MM.1S (cell line): ENCODE measurements at regions not wholly inside any gene's neighbourhood (a gene's known extent, or its start where the extent isn't known, plus 50 kb on each side); places are given as distances from the start of the nearest gene placed in this dataset.

Source experiments
- DNase-seq: peaks from one replicate; pipeline ENCODE4 v3.0.0-alpha.2; 2015
- H2AFZ ChIP-seq: fragments of 300-600 bp; sonication (generic); 2 replicates; pipeline ENCODE4 v1.6.0; 2016; ENCODE audit warnings: antibody characterized with exemption, low read length
- H3F3A ChIP-seq: fragments of 300-600 bp; sonication (generic); 2 replicates; pipeline ENCODE4 v1.6.1; 2016; ENCODE audit warnings: mild to moderate bottlenecking, antibody characterized with exemption, low read length, moderate library complexity, mixed read lengths; ENCODE audit not compliant: insufficient read depth
- H3K27ac ChIP-seq: fragments of 300-600 bp; sonication (generic); 2 replicates; pipeline ENCODE4 v1.5.1; 2016; ENCODE audit warnings: mild to moderate bottlenecking, low read length
- H3K27me3 ChIP-seq: fragments of 300-600 bp; sonication (generic); replicated peaks from 2 replicates; pipeline ENCODE4 v1.6.0; 2016; ENCODE audit warnings: low read length; ENCODE audit not compliant: insufficient read depth
- H3K36me3 ChIP-seq: fragments of 300-600 bp; sonication (generic); replicated peaks from 2 replicates; pipeline ENCODE4 v1.6.1; 2016; ENCODE audit warnings: mild to moderate bottlenecking, low read length, mixed read lengths; ENCODE audit not compliant: insufficient read depth
- H3K4me1 ChIP-seq: fragments of 300-600 bp; sonication (generic); 2 replicates; pipeline ENCODE4 v1.6.1; 2016; ENCODE audit warnings: low read length, mixed read lengths
- H3K4me2 ChIP-seq: fragments of 300-600 bp; sonication (generic); 2 replicates; pipeline ENCODE4 v1.6.0; 2016; ENCODE audit warnings: low read depth, low read length
- H3K4me3 ChIP-seq: fragments of 300-600 bp; sonication (generic); 2 replicates; pipeline ENCODE4 v1.5.1; 2016; ENCODE audit warnings: low read length, mixed read lengths
- H3K79me2 ChIP-seq: fragments of 300-600 bp; sonication (generic); 2 replicates; pipeline ENCODE4 v1.6.1; 2016; ENCODE audit warnings: mixed run types, low read length, mixed read lengths
- H3K9ac ChIP-seq: fragments of 300-600 bp; sonication (generic); 2 replicates; pipeline ENCODE4 v1.6.1; 2016; ENCODE audit warnings: low read length, mixed read lengths
- H3K9me2 ChIP-seq: fragments of 300-600 bp; sonication (generic); replicated peaks from 2 replicates; pipeline ENCODE4 v1.6.1; 2016; ENCODE audit warnings: mild to moderate bottlenecking, low read length, mixed read lengths; ENCODE audit not compliant: insufficient read depth
- H3K9me3 ChIP-seq: fragments of 300-600 bp; sonication (generic); replicated peaks from 2 replicates; pipeline ENCODE4 v1.6.1; 2016; ENCODE audit warnings: mild to moderate bottlenecking, low read length, mixed read lengths; ENCODE audit not compliant: insufficient read depth
- H4K20me1 ChIP-seq: fragments of 300-600 bp; sonication (generic); 2 replicates; pipeline ENCODE4 v1.6.1; 2016; ENCODE audit warnings: mild to moderate bottlenecking, low read length, moderate library complexity, mixed read lengths; ENCODE audit not compliant: insufficient read depth
- CTCF ChIP-seq: fragments of 300-600 bp; sonication (generic); IDR thresholded peaks from 2 replicates; pipeline ENCODE4 v1.5.1; 2016; ENCODE audit warnings: antibody characterized with exemption, low read length, mixed read lengths
- EZH2 ChIP-seq: fragments of 300-600 bp; sonication (generic); optimal IDR thresholded peaks from 2 replicates; pipeline ENCODE3; 2017; ENCODE audit warnings: low read depth, mild to moderate bottlenecking, antibody characterized with exemption, low read length, mixed read lengths
- EZH2phosphoT487 ChIP-seq: fragments of 300-600 bp; sonication (generic); IDR thresholded peaks from 2 replicates; pipeline ENCODE4 v1.6.1; 2018; ENCODE audit warnings: antibody characterized with exemption, low read length

- no peak overlapping the region for H3K4me3 ChIP-seq
- no peak overlapping the region for H3K4me2 ChIP-seq
- H3K27ac ChIP-seq, result no peak overlapping the region
- H3K9me3 ChIP-seq, result no peaks in the 10 kb centered on the region
- no peaks in the 10 kb centered on the region for H3K36me3 ChIP-seq
- H3K4me1 ChIP-seq, result no peaks in the 10 kb centered on the region
- H3K9me2 ChIP-seq, result no peaks in the 10 kb centered on the region
- H3F3A ChIP-seq, result no peaks in the 10 kb centered on the region
- peak; percentile 53 for DNase-seq
- H3K9ac ChIP-seq, result no peak overlapping the region
- H2AFZ ChIP-seq, result no peak overlapping the region
- H4K20me1 ChIP-seq, result no peaks in the 10 kb centered on the region
- no peaks in the 10 kb centered on the region for H3K27me3 ChIP-seq
- TF ChIP-seq CTCF (no peak), EZH2phosphoT487 (no peak)
- H3K79me2 ChIP-seq, result no peaks in the 10 kb centered on the region
Measured at GRCh38 chr21:28272272-28272992, 720.2 kb downstream of the LTN1 start.

- H3K9me2 ChIP-seq, result no peaks in the 10 kb centered on the region
- no peaks in the 10 kb centered on the region for H3K79me2 ChIP-seq
- H4K20me1 ChIP-seq, result no peaks in the 10 kb centered on the region
- no peaks in the 10 kb centered on the region for H3K4me1 ChIP-seq
- H3K4me2 ChIP-seq, result no peak overlapping the region
- no peak overlapping the region for H3K4me3 ChIP-seq
- no peak overlapping the region for H3K27ac ChIP-seq
- H3K36me3 ChIP-seq, result no peaks in the 10 kb centered on the region
- H2AFZ ChIP-seq, result no peak overlapping the region
- no peak for DNase-seq
- no peaks in the 10 kb centered on the region for H3K27me3 ChIP-seq
- no peaks in the 10 kb centered on the region for H3F3A ChIP-seq
- H3K9me3 ChIP-seq, result no peaks in the 10 kb centered on the region
- H3K9ac ChIP-seq, result no peak overlapping the region
- no peak for TF ChIP-seq CTCF
- no peak for TF ChIP-seq EZH2
- no peak for TF ChIP-seq EZH2phosphoT487
Measured at GRCh38 chr21:28269173-28269572, 723.5 kb downstream of the LTN1 start.

GRCh38 chr21:28268685-28269084 lies 724.0 kb downstream of the LTN1 start:
- H3K27ac ChIP-seq, result no peak overlapping the region
- no peaks in the 10 kb centered on the region for H3K9me2 ChIP-seq
- H3K27me3 ChIP-seq, result no peaks in the 10 kb centered on the region
- H3K4me2 ChIP-seq, result no peak overlapping the region
- no peak for DNase-seq
- H3K9ac ChIP-seq, result no peak overlapping the region
- no peaks in the 10 kb centered on the region for H3K79me2 ChIP-seq
- H3K9me3 ChIP-seq, result no peaks in the 10 kb centered on the region
- H3F3A ChIP-seq, result no peaks in the 10 kb centered on the region
- H2AFZ ChIP-seq, result no peak overlapping the region
- TF ChIP-seq EZH2phosphoT487 (no peak), CTCF (no peak), EZH2 (no peak)
- no peak overlapping the region for H3K4me3 ChIP-seq
- no peaks in the 10 kb centered on the region for H3K36me3 ChIP-seq
- no peaks in the 10 kb centered on the region for H3K4me1 ChIP-seq
- no peaks in the 10 kb centered on the region for H4K20me1 ChIP-seq
